ENCODE measurements at regions not wholly inside any gene's neighbourhood (a gene's known extent, or its start where the extent isn't known, plus 50 kb on each side); places are given as distances from the start of the nearest gene placed in this dataset.
"Not testable (repeated sequence)": the region's sequence is repeated elsewhere in the genome, so short reads cannot be mapped to it uniquely, and the experiment has no call there.

GRCh38 chrY:8041238-8041637 lies 1129.7 kb upstream of the AMELY start:
- H3K27me3 Mint-ChIP-seq, result no peaks in the 10 kb centered on the region
- H3K4me1 Mint-ChIP-seq, result no peaks in the 10 kb centered on the region
- ATAC-seq, result no peak

GRCh38 chrY:8036563-8036962 lies 1125.0 kb upstream of the AMELY start:
- H3K4me3 Mint-ChIP-seq, result no peak overlapping the region
- H3K4me1 Mint-ChIP-seq, result no peaks in the 10 kb centered on the region
- H3K36me3 Mint-ChIP-seq (ENCODE audit: low read depth), result no peaks in the 10 kb centered on the region
- H3K9me3 ChIP-seq (ENCODE audit: control insufficient read depth, low read length, poor library complexity, severe bottlenecking), result no peaks in the 10 kb centered on the region
- no peak overlapping the region for H3K27ac Mint-ChIP-seq
- no peaks in the 10 kb centered on the region for H3K27me3 Mint-ChIP-seq
- ATAC-seq, result no peak
- no peak for DNase-seq

More at GRCh38 chrY:8041238-8041637, 1129.7 kb upstream of the AMELY start:
- H3K9me3 ChIP-seq (ENCODE audit: control insufficient read depth, low read length, poor library complexity, severe bottlenecking), result no peaks in the 10 kb centered on the region
- Mint-ChIP-seq H3K4me3 (no peak overlapping the region), H3K36me3 (ENCODE audit: low read depth) (no peaks in the 10 kb centered on the region), H3K27ac (no peak overlapping the region)
- no peak for DNase-seq

- ATAC-seq (no peak), DNase-seq (no peak)
- H3K36me3 Mint-ChIP-seq (ENCODE audit: low read depth), result no peaks in the 10 kb centered on the region
- H3K27ac Mint-ChIP-seq, result no peak overlapping the region
- H3K4me1 Mint-ChIP-seq, result no peaks in the 10 kb centered on the region
- no peaks in the 10 kb centered on the region for H3K9me3 ChIP-seq (ENCODE audit: control insufficient read depth, low read length, poor library complexity, severe bottlenecking)
- no peak overlapping the region for H3K4me3 Mint-ChIP-seq
- no peaks in the 10 kb centered on the region for H3K27me3 Mint-ChIP-seq
Measured at GRCh38 chrY:8035653-8036052, 1124.1 kb upstream of the AMELY start.

- Mint-ChIP-seq H3K4me1 (no peaks in the 10 kb centered on the region), H3K27me3 (no peaks in the 10 kb centered on the region), H3K27ac (no peak overlapping the region), H3K4me3 (no peak overlapping the region), H3K36me3 (ENCODE audit: low read depth) (no peaks in the 10 kb centered on the region)
- no peaks in the 10 kb centered on the region for H3K9me3 ChIP-seq (ENCODE audit: control insufficient read depth, low read length, poor library complexity, severe bottlenecking)
- ATAC-seq (no peak), DNase-seq (no peak)
Measured at GRCh38 chrY:8034673-8035072, 1123.1 kb upstream of the AMELY start.

GRCh38 chrY:8033200-8033599 lies 1121.6 kb upstream of the AMELY start:
- H3K27me3 Mint-ChIP-seq, result no peaks in the 10 kb centered on the region
- no peaks in the 10 kb centered on the region for H3K36me3 Mint-ChIP-seq (ENCODE audit: low read depth)
- ATAC-seq, result no peak
- H3K9me3 ChIP-seq (ENCODE audit: control insufficient read depth, low read length, poor library complexity, severe bottlenecking), result no peaks in the 10 kb centered on the region
- DNase-seq, result no peak
- no peak overlapping the region for H3K27ac Mint-ChIP-seq
- no peaks in the 10 kb centered on the region for H3K4me1 Mint-ChIP-seq
- H3K4me3 Mint-ChIP-seq, result no peak overlapping the region

GRCh38 chrY:8020540-8020939 lies 1109.0 kb upstream of the AMELY start:
- Mint-ChIP-seq H3K36me3 (ENCODE audit: low read depth) (no peaks in the 10 kb centered on the region), H3K27ac (no peak overlapping the region), H3K4me3 (no peak overlapping the region), H3K4me1 (peaks cover 2% of the 10 kb centered on the region), H3K27me3 (no peaks in the 10 kb centered on the region)
- H3K9me3 ChIP-seq (ENCODE audit: control insufficient read depth, low read length, poor library complexity, severe bottlenecking), result no peaks in the 10 kb centered on the region
- DNase-seq (no peak), ATAC-seq (no peak)

GRCh38 chrY:8011515-8011914 lies 1100.0 kb upstream of the AMELY start:
- H3K4me1 Mint-ChIP-seq, result no peaks in the 10 kb centered on the region
- H3K36me3 Mint-ChIP-seq (ENCODE audit: low read depth), result no peaks in the 10 kb centered on the region
- no peak overlapping the region for H3K27ac Mint-ChIP-seq
- H3K4me3 Mint-ChIP-seq, result no peak overlapping the region
- H3K9me3 ChIP-seq (ENCODE audit: control insufficient read depth, low read length, poor library complexity, severe bottlenecking), result no peaks in the 10 kb centered on the region
- H3K27me3 Mint-ChIP-seq, result no peaks in the 10 kb centered on the region
- no peak for DNase-seq
- ATAC-seq, result no peak

GRCh38 chrY:8004196-8004595 lies 1092.6 kb upstream of the AMELY start:
- DNase-seq (no peak), ATAC-seq (no peak)
- H3K4me1 Mint-ChIP-seq, result no peaks in the 10 kb centered on the region
- H3K9me3 ChIP-seq (ENCODE audit: control insufficient read depth, low read length, poor library complexity, severe bottlenecking), result no peaks in the 10 kb centered on the region
- H3K4me3 Mint-ChIP-seq, result no peak overlapping the region
- H3K27me3 Mint-ChIP-seq, result no peaks in the 10 kb centered on the region
- H3K27ac Mint-ChIP-seq, result no peak overlapping the region
- H3K36me3 Mint-ChIP-seq (ENCODE audit: low read depth), result no peaks in the 10 kb centered on the region

GRCh38 chrY:7996726-7997125 lies 1085.2 kb upstream of the AMELY start:
- H3K4me1 Mint-ChIP-seq, result no peaks in the 10 kb centered on the region

GRCh38 chrY:7994781-7995180 lies 1083.2 kb upstream of the AMELY start:
- not testable (repeated sequence) for H3K36me3 Mint-ChIP-seq (ENCODE audit: low read depth); H3K4me1 Mint-ChIP-seq; ATAC-seq; H3K27ac Mint-ChIP-seq; H3K9me3 ChIP-seq (ENCODE audit: control insufficient read depth, low read length, poor library complexity, severe bottlenecking); H3K27me3 Mint-ChIP-seq; H3K4me3 Mint-ChIP-seq; DNase-seq

More at GRCh38 chrY:7996726-7997125, 1085.2 kb upstream of the AMELY start:
- no peaks in the 10 kb centered on the region for H3K9me3 ChIP-seq (ENCODE audit: control insufficient read depth, low read length, poor library complexity, severe bottlenecking)
- no peaks in the 10 kb centered on the region for H3K36me3 Mint-ChIP-seq (ENCODE audit: low read depth)
- no peak overlapping the region for H3K27ac Mint-ChIP-seq
- DNase-seq, result no peak
- ATAC-seq, result no peak
- H3K4me3 Mint-ChIP-seq, result no peak overlapping the region
- H3K27me3 Mint-ChIP-seq, result no peaks in the 10 kb centered on the region

- Mint-ChIP-seq H3K4me1 (no peaks in the 10 kb centered on the region), H3K27me3 (no peaks in the 10 kb centered on the region), H3K4me3 (no peak overlapping the region), H3K27ac (no peak overlapping the region), H3K36me3 (ENCODE audit: low read depth) (no peaks in the 10 kb centered on the region)
- no peaks in the 10 kb centered on the region for H3K9me3 ChIP-seq (ENCODE audit: control insufficient read depth, low read length, poor library complexity, severe bottlenecking)
- ATAC-seq, result no peak
- DNase-seq, result no peak
Measured at GRCh38 chrY:7979770-7980169, 1068.2 kb upstream of the AMELY start.

GRCh38 chrY:7977301-7977700 lies 1065.7 kb upstream of the AMELY start:
- H3K9me3 ChIP-seq (ENCODE audit: control insufficient read depth, low read length, poor library complexity, severe bottlenecking), result no peaks in the 10 kb centered on the region
- DNase-seq (no peak), ATAC-seq (no peak)
- no peaks in the 10 kb centered on the region for H3K4me1 Mint-ChIP-seq
- H3K4me3 Mint-ChIP-seq, result no peak overlapping the region
- no peaks in the 10 kb centered on the region for H3K36me3 Mint-ChIP-seq (ENCODE audit: low read depth)
- H3K27me3 Mint-ChIP-seq, result no peaks in the 10 kb centered on the region
- H3K27ac Mint-ChIP-seq, result no peak overlapping the region

- ATAC-seq, result no peak
Measured at GRCh38 chrY:7968293-7968692, 1056.7 kb upstream of the AMELY start.

GRCh38 chrY:7966916-7967315 lies 1055.4 kb upstream of the AMELY start:
- no peaks in the 10 kb centered on the region for H3K9me3 ChIP-seq (ENCODE audit: control insufficient read depth, low read length, poor library complexity, severe bottlenecking)
- no peak for ATAC-seq
- DNase-seq, result no peak
- Mint-ChIP-seq H3K4me1 (no peaks in the 10 kb centered on the region), H3K27ac (no peak overlapping the region), H3K36me3 (ENCODE audit: low read depth) (no peaks in the 10 kb centered on the region), H3K4me3 (no peak overlapping the region), H3K27me3 (no peaks in the 10 kb centered on the region)

More at GRCh38 chrY:7968293-7968692, 1056.7 kb upstream of the AMELY start:
- H3K27ac Mint-ChIP-seq, result no peak overlapping the region
- H3K4me1 Mint-ChIP-seq, result no peaks in the 10 kb centered on the region
- H3K9me3 ChIP-seq (ENCODE audit: control insufficient read depth, low read length, poor library complexity, severe bottlenecking), result no peaks in the 10 kb centered on the region
- H3K27me3 Mint-ChIP-seq, result no peaks in the 10 kb centered on the region
- no peaks in the 10 kb centered on the region for H3K36me3 Mint-ChIP-seq (ENCODE audit: low read depth)
- no peak overlapping the region for H3K4me3 Mint-ChIP-seq
- no peak for DNase-seq

- Mint-ChIP-seq H3K27me3 (peaks cover 5% of the 10 kb centered on the region), H3K27ac (no peak overlapping the region), H3K36me3 (ENCODE audit: low read depth) (no peaks in the 10 kb centered on the region), H3K4me1 (no peaks in the 10 kb centered on the region), H3K4me3 (no peak overlapping the region)
- DNase-seq (no peak), ATAC-seq (no peak)
- H3K9me3 ChIP-seq (ENCODE audit: control insufficient read depth, low read length, poor library complexity, severe bottlenecking), result no peaks in the 10 kb centered on the region
Measured at GRCh38 chrY:7963393-7963792, 1051.8 kb upstream of the AMELY start.

Measured in T-helper 17 cell (primary cell).